Loucy (cell line): ENCODE measurements at regions not wholly inside any gene's neighbourhood (a gene's known extent, or its start where the extent isn't known, plus 50 kb on each side); places are given as distances from the start of the nearest gene placed in this dataset.

Experiments
- H2AFZ ChIP-seq: fragments of 200-600 bp; sonication (generic); 2 replicates; pipeline ENCODE4 v1.6.0; 2016; ENCODE audit warnings: antibody characterized with exemption, mild to moderate bottlenecking, low read length, moderate library complexity
- H3F3A ChIP-seq: fragments of 200-600 bp; 2 replicates; pipeline ENCODE4 v1.6.0; 2016; ENCODE audit warnings: antibody characterized with exemption, low read depth, mild to moderate bottlenecking
- H3K27me3 ChIP-seq: fragments of 200-600 bp; sonication (generic); 2 replicates; pipeline ENCODE4 v1.6.1; 2014; ENCODE audit warnings: low read length, mild to moderate bottlenecking; ENCODE audit not compliant: insufficient read depth, poor library complexity, severe bottlenecking
- H3K36me3 ChIP-seq: fragments of 200-600 bp; sonication (generic); 2 replicates; pipeline ENCODE4 v1.6.1; 2016; ENCODE audit warnings: low read length; ENCODE audit not compliant: insufficient read depth
- H3K4me1 ChIP-seq: fragments of 200-600 bp; sonication (generic); 2 replicates; pipeline ENCODE4 v1.5.1; 2014; ENCODE audit warnings: low read length, mild to moderate bottlenecking; ENCODE audit not compliant: insufficient read depth, poor library complexity, severe bottlenecking
- H3K4me2 ChIP-seq: fragments of 200-600 bp; sonication (generic); 2 replicates; pipeline ENCODE4 v1.6.0; 2014; ENCODE audit warnings: antibody characterized with exemption, low read length, low read depth, mild to moderate bottlenecking; ENCODE audit not compliant: poor library complexity, severe bottlenecking
- H3K4me3 ChIP-seq: fragments of 200-600 bp; sonication (generic); 2 replicates; pipeline ENCODE4 v1.5.1; 2014; ENCODE audit warnings: low read length, mild to moderate bottlenecking, mixed read lengths; ENCODE audit not compliant: poor library complexity, severe bottlenecking
- H3K79me2 ChIP-seq: fragments of 200-600 bp; sonication (generic); 2 replicates; pipeline ENCODE4 v1.6.1; 2014; ENCODE audit warnings: low read length; ENCODE audit not compliant: insufficient read depth
- H3K9ac ChIP-seq: fragments of 200-600 bp; sonication (generic); 2 replicates; pipeline ENCODE4 v1.6.0; 2014; ENCODE audit warnings: mild to moderate bottlenecking, low read depth, low read length, moderate library complexity; ENCODE audit not compliant: poor library complexity, severe bottlenecking
- H3K9me2 ChIP-seq: fragments of 200-600 bp; sonication (generic); replicated peaks from 2 replicates; pipeline ENCODE4 v1.6.1; 2016; ENCODE audit warnings: low read depth, low read length, mixed read lengths
- H3K9me3 ChIP-seq: fragments of 200-600 bp; sonication (generic); 2 replicates; pipeline ENCODE4 v1.6.1; 2014; ENCODE audit warnings: mild to moderate bottlenecking, antibody characterized with exemption, low read length, low read depth; ENCODE audit not compliant: insufficient read depth
- H4K20me1 ChIP-seq: fragments of 200-600 bp; sonication (generic); 2 replicates; pipeline ENCODE4 v1.6.0; 2014; ENCODE audit warnings: antibody characterized with exemption, low read length, mild to moderate bottlenecking; ENCODE audit not compliant: insufficient read depth, poor library complexity, severe bottlenecking
- EZH2phosphoT487 ChIP-seq: fragments of 200-600 bp; IDR thresholded peaks from 2 replicates; pipeline ENCODE4 v1.6.1; 2018; ENCODE audit warnings: antibody characterized with exemption, mild to moderate bottlenecking, moderate library complexity, borderline replicate concordance
- TF ChIP-seq, protein P1 (sequence below): fragments of 200-600 bp; sonication (generic); conservative IDR thresholded peaks from 2 replicates; pipeline ENCODE4 v1.5.1; 2014; ENCODE audit warnings: mild to moderate bottlenecking, antibody characterized with exemption, low read length

DNA sequence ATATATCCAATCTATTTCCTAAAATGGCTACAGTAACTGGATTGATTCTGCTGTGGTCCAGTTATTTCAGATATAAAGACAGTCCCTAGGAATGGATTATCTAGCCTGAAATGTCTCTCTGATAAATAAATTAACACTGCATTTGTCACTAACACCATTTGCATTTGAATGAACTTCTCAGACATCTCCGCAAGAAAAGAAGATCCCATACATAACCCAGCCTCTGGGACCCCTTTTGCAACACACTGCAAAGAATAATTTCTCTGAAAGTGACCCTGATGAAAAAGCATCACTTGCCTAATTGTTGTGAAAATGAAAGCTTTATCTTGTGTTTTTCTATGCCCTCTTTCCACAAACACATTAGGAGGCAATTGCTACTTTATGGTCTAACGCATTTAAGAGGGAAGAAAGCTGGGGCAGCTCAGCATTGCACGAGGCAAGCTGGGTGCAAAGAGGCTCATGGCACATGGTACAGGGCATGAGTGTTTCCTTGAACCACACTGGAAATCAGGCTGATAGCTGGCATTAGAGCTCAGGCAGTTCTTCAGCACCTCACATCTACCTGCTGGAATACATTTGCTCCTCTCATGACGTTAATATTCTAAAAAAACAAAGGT, 379.9 kb downstream of the IRS2 start:
- Histone ChIP-seq H3K36me3 (no peaks in the 10 kb centered on the region), H3K9me3 (0 out of 2 replicates have a peak, but pooled peaks cover 8% of the 10 kb centered on the region), H3K9ac (no peak overlapping the region), H3K27me3 (no peaks in the 10 kb centered on the region), H3K9me2 (no peaks in the 10 kb centered on the region), H3F3A (no peaks in the 10 kb centered on the region), H3K4me2 (no peak overlapping the region), H2AFZ (no peak overlapping the region), H3K79me2 (no peaks in the 10 kb centered on the region), H3K4me3 (no peak overlapping the region), H4K20me1 (no peaks in the 10 kb centered on the region), H3K4me1 (no peaks in the 10 kb centered on the region)
- TF ChIP-seq, protein P1, sequence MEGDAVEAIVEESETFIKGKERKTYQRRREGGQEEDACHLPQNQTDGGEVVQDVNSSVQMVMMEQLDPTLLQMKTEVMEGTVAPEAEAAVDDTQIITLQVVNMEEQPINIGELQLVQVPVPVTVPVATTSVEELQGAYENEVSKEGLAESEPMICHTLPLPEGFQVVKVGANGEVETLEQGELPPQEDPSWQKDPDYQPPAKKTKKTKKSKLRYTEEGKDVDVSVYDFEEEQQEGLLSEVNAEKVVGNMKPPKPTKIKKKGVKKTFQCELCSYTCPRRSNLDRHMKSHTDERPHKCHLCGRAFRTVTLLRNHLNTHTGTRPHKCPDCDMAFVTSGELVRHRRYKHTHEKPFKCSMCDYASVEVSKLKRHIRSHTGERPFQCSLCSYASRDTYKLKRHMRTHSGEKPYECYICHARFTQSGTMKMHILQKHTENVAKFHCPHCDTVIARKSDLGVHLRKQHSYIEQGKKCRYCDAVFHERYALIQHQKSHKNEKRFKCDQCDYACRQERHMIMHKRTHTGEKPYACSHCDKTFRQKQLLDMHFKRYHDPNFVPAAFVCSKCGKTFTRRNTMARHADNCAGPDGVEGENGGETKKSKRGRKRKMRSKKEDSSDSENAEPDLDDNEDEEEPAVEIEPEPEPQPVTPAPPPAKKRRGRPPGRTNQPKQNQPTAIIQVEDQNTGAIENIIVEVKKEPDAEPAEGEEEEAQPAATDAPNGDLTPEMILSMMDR = no peak
- TF ChIP-seq EZH2phosphoT487 = no peak

DNA sequence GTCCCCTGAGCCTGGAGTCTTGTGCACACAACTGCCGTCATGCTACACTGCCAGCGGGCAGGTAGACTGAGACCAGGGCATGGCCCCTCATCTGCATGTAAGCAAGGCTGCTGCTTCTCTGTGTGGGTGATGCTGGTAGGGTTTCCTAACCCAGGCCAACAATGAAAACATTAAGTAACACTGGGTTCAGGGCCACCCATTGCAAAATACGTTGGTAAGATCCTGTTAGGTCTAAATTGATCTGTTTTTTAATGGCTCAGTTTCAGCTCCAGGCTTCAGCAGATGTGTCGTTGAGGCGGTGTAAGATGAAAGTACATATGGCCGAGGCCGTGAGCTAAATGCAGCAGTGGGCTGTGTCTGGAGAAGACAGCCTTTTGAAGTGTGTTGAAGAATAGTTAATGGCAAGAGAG, 383.4 kb downstream of the IRS2 start:
- Histone ChIP-seq H3K27me3 (no peaks in the 10 kb centered on the region), H3K9me2 (no peaks in the 10 kb centered on the region), H3K79me2 (no peaks in the 10 kb centered on the region), H3F3A (no peaks in the 10 kb centered on the region), H3K9ac (no peak overlapping the region), H3K4me3 (no peak overlapping the region), H3K36me3 (no peaks in the 10 kb centered on the region), H3K4me1 (no peaks in the 10 kb centered on the region), H4K20me1 (no peaks in the 10 kb centered on the region), H2AFZ (no peak overlapping the region), H3K4me2 (no peak overlapping the region), H3K9me3 (0 out of 2 replicates have a peak, but pooled peaks cover 6% of the 10 kb centered on the region)
- TF ChIP-seq EZH2phosphoT487 = no peak
- TF ChIP-seq, protein P1 = no peak

DNA sequence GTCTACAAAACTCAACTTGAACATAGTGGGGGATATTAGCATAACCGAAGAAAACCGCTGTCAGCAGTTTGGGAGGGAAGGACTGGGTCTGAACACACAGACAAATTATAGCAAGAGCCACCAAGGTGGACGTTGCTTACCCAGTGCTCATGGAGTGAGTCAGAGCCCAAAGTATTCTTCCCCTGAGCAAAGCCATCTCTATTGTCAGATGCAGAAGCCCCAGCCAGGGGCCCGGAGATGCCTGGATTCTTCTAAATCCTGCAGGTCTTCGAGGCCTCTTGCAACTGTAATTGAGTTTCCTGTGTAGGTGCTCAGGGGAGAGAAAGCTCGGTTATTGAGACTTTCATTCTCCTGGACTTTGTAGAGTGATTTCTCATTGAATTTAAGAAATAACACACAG, 384.5 kb downstream of the IRS2 start:
- H3K9ac ChIP-seq = no peak overlapping the region
- TF ChIP-seq EZH2phosphoT487 = no peak
- TF ChIP-seq, protein P1 = no peak
- H4K20me1 ChIP-seq = no peaks in the 10 kb centered on the region
- H3K9me3 ChIP-seq = 0 out of 2 replicates have a peak, but pooled peaks cover 6% of the 10 kb centered on the region
- no peaks in the 10 kb centered on the region for H3K4me1 ChIP-seq
- H3F3A ChIP-seq = no peaks in the 10 kb centered on the region
- H2AFZ ChIP-seq = no peak overlapping the region
- H3K79me2 ChIP-seq = no peaks in the 10 kb centered on the region
- no peak overlapping the region for H3K4me2 ChIP-seq
- no peaks in the 10 kb centered on the region for H3K36me3 ChIP-seq
- H3K9me2 ChIP-seq = no peaks in the 10 kb centered on the region
- H3K27me3 ChIP-seq = no peaks in the 10 kb centered on the region
- no peak overlapping the region for H3K4me3 ChIP-seq
